ENCODE measurements at regions not wholly inside any gene's neighbourhood (a gene's known extent, or its start where the extent isn't known, plus 50 kb on each side); places are given as distances from the start of the nearest gene placed in this dataset.

DNA sequence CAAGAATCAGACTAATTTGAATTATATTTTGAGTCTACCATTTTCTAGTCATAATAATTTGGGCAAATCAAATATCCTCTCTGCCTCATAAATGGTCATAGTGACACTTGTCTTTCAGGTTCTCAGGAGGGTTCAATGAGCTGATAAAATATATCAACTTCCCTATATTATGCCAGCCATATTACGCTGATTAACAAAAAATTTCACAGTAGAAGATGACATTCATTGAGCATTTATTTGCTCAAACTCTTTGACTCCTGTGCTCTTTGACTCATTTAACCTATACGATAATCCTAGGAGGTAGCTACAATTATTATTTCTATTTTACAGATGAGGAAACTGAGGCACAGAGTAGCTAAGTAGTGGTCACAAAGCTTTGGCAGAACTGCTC, 60.0 kb upstream of the CCDC91 start:
- TF ChIP-seq POLR2A (IDR thresholded peaks at IDR 0.05; ENCODE audit: low read depth, low read length), result no peak
- no peak for TF ChIP-seq POLR2AphosphoS5 (IDR thresholded peaks at IDR 0.05; ENCODE audit: low read depth, low read length)
- TF ChIP-seq TAF1 (IDR thresholded peaks at IDR 0.05; ENCODE audit: low read depth, low read length), result no peak
